ENCODE measurements at regions not wholly inside any gene's neighbourhood (a gene's known extent, or its start where the extent isn't known, plus 50 kb on each side); places are given as distances from the start of the nearest gene placed in this dataset.

DNA sequence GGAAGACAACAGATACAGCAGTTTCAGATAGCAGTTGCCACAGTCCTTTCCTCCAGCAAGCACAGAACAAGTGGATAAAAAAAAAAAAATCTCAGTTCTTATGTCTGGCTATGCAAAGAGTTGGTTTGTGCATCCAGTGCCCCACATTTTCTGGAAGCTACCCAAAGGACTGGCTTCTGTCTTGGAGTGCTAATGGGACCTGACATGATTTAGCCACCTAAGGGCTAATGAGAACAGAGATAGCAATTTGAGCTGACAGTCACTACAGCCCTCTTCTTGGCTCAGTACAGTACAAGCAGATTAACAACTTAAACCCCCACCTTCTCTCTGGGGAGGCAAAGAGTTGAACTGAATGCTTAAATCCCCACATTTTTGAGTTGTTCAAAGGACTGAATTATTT is 976.8 kb downstream of the TBC1D32 start:
- DNase-seq (ENCODE audit: low read depth), result no peak
- TF ChIP-seq CTCF (IDR thresholded peaks at IDR 0.05; ENCODE audit: low read depth, low read length, missing control alignments), result no peak
- in situ Hi-C loops (cut with HindIII; ENCODE audit: low sequenced_read_pairs), result no loop called here
- H3K4me3 ChIP-seq (ENCODE audit: low read depth, low read length), result no peak overlapping the region

- TF ChIP-seq CTCF (IDR thresholded peaks at IDR 0.05; ENCODE audit: low read depth, low read length, missing control alignments), result no peak
- in situ Hi-C loops (cut with HindIII; ENCODE audit: low sequenced_read_pairs), result no loop called here
- peak; percentile 37 for DNase-seq (ENCODE audit: low read depth)
- H3K4me3 ChIP-seq (ENCODE audit: low read depth, low read length), result no peak overlapping the region
Measured at GRCh38 chr6:120355822-120356221, 978.5 kb downstream of the TBC1D32 start.

DNA sequence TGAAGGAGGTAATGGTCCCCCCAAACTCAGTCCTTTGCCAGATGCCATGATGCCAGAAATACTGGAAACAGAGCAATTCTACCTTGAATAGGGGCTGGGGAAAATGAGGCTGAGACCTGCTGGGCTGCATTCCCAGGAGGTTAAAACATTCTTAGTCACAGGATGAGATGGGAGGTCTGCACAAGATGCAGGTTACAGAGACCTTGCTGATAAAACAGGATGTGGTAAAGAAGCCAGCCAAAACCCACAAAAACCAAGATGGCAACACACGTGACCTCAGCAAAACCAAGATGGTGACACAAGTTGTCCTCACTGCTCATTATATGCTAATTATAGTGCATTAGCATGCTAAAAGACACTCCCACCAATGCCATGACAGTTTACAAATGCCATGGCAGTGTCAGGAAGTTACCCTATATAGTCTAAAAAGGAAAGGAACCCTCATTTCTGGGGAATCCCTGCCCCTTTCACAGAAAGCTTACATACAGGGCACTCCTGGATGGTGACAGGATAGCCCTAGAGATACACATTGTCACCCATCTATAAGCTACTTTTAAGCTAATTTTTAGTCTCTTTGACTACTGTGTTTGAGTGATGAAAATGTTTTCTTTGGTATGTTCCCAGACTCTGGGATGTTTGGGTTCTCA is 979.7 kb downstream of the TBC1D32 start:
- no peak for DNase-seq (ENCODE audit: low read depth)
- in situ Hi-C loops (cut with HindIII; ENCODE audit: low sequenced_read_pairs), result no loop called here
- no peak for TF ChIP-seq CTCF (IDR thresholded peaks at IDR 0.05; ENCODE audit: low read depth, low read length, missing control alignments)
- no peak overlapping the region for H3K4me3 ChIP-seq (ENCODE audit: low read depth, low read length)

GRCh38 chr6:120352491-120352890 is 981.8 kb downstream of the TBC1D32 start:
- DNase-seq (ENCODE audit: low read depth), result no peak

DNA sequence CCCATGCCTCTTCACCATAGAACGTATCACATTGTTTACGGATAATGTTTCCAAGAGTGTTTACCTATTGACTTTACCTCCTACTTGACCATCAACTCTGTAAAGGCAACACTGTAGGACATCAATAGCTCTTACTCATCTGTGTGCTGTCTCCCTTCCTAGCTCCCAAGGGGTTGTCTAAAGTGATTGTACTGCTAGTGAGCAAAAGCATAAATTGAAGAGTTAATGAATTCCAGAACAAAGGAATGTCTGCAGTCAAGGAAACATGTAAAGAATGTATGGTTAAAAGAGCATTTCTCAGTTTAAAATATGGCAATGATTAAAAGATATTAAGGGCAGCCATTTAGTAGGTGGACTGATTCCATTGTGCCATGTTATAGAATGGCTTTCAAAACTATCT is 985.4 kb downstream of the TBC1D32 start:
- H3K4me3 ChIP-seq (ENCODE audit: low read depth, low read length), result no peak overlapping the region
- no peak for DNase-seq (ENCODE audit: low read depth)
- in situ Hi-C loops (cut with HindIII; ENCODE audit: low sequenced_read_pairs), result no loop called here
- TF ChIP-seq CTCF (IDR thresholded peaks at IDR 0.05; ENCODE audit: low read depth, low read length, missing control alignments), result no peak

More at GRCh38 chr6:120352491-120352890, 981.8 kb downstream of the TBC1D32 start:
- no peak overlapping the region for H3K4me3 ChIP-seq (ENCODE audit: low read depth, low read length)
- TF ChIP-seq CTCF (IDR thresholded peaks at IDR 0.05; ENCODE audit: low read depth, low read length, missing control alignments), result no peak
- in situ Hi-C loops (cut with HindIII; ENCODE audit: low sequenced_read_pairs), result no loop called here

DNA sequence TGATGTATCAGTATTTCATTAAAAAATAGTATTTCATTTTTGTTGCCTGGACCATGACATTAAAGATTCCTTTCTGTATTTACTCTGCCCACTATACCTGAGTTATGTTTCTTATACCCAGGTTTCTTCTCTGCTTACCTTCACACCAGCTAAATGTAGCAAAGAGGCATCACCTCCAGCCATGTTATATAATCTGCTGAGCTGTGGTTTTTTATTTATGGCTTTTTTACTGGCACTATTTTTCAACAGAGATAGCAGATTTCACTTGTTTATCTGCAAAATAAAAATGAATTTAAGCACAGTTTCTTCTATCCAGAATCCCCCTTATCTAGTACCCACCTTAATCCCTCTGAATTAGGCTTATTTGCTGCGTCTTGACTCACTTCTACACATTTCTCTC is 979.0 kb upstream of the MAN1A1 start:
- in situ Hi-C loops (cut with HindIII; ENCODE audit: low sequenced_read_pairs), result no loop called here
- TF ChIP-seq CTCF (IDR thresholded peaks at IDR 0.05; ENCODE audit: low read depth, low read length, missing control alignments), result no peak
- H3K4me3 ChIP-seq (ENCODE audit: low read depth, low read length), result no peak overlapping the region
- no peak for DNase-seq (ENCODE audit: low read depth)
